ENCODE measurements at regions not wholly inside any gene's neighbourhood (a gene's known extent, or its start where the extent isn't known, plus 50 kb on each side); places are given as distances from the start of the nearest gene placed in this dataset.

DNA sequence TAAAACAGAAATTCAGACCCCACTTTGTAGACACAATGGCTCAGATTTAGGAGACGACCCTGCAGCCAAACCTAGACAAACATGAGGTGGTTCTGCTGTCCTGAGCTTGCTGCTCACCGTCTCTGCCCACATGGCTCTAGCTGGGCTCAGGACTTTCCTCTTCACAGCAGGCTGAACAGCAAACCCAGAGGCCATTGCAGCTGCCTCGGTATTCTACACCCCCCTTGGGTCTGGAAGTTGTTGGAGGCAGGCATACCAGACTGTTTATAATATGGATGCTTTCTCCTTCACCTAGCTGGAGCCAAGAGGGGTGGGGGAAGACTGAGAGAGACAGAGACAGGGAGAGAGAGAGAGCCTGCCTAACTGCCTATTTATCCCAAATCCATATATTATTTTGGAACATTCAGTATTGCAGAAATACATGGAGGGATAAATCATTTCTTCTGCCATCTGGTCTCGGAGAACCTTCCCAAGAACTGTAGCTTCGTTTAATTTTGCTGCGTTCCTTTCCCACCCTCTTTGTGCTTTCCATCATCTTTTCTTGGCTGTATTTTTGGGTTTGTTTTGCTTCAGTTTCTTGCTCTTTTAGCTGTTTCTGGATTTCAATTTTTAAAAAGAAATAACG, 628.2 kb upstream of the RBFOX1 start:
- 15% methylated on average over 7 of the region's 7 CpGs for WGBS (ENCODE audit: low lambda C conversion rate)
- FAIRE-seq (no peak), DNase-seq (ENCODE audit: low spot score) (no peak), ATAC-seq (no peak)
- Histone ChIP-seq H3K4me3 (replicated peaks in 1 of 3; ENCODE audit: insufficient read depth in 1 of 3, low read depth in 2 of 3, low read length in 3 of 3) (no peak overlapping the region), H3K4me2 (ENCODE audit: low read depth, low read length) (no peak overlapping the region), H3K27ac (ENCODE audit: extremely low read length, insufficient read depth, low read length) (no peak overlapping the region), H3K4me1 (ENCODE audit: insufficient read depth, low read length) (no peaks in the 10 kb centered on the region), H2AFZ (ENCODE audit: low read length) (no peak overlapping the region), H3K27me3 (ENCODE audit: control insufficient read depth in 1 of 2, insufficient read depth in 2 of 2, low read length in 2 of 2) (no peaks in the 10 kb centered on the region), H4K20me1 (ENCODE audit: insufficient read depth, low read length) (no peaks in the 10 kb centered on the region), H3K9ac (ENCODE audit: insufficient read depth, low read depth, low read length) (no peak overlapping the region), H3K79me2 (ENCODE audit: insufficient read depth, low read length) (no peaks in the 10 kb centered on the region), H3K36me3 (replicated peaks in 1 of 2; ENCODE audit: control insufficient read depth in 1 of 2, insufficient read depth in 2 of 2, low read length in 2 of 2) (no peaks in the 10 kb centered on the region), H3K9me3 (ENCODE audit: low read length) (no peaks in the 10 kb centered on the region)
- intact Hi-C loops (cut with micrococcal nuclease; ENCODE audit: unreplicated experiment), result no loop called here
- POLR2A ChIA-PET, result no interaction called here
- in situ Hi-C loops (cut with HindIII; ENCODE audit: extremely low pct_ligation_motif_present, low pct_unique_long_range_greater_than_20kb), result no loop called here
- TF ChIP-seq, protein P1, sequence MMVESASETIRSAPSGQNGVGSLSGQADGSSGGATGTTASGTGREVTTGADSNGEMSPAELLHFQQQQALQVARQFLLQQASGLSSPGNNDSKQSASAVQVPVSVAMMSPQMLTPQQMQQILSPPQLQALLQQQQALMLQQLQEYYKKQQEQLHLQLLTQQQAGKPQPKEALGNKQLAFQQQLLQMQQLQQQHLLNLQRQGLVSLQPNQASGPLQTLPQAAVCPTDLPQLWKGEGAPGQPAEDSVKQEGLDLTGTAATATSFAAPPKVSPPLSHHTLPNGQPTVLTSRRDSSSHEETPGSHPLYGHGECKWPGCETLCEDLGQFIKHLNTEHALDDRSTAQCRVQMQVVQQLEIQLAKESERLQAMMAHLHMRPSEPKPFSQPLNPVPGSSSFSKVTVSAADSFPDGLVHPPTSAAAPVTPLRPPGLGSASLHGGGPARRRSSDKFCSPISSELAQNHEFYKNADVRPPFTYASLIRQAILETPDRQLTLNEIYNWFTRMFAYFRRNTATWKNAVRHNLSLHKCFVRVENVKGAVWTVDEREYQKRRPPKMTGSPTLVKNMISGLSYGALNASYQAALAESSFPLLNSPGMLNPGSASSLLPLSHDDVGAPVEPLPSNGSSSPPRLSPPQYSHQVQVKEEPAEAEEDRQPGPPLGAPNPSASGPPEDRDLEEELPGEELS (CRISPR knock-in tag; IDR thresholded peaks at IDR 0.05), result no peak
- TF ChIP-seq TAF1 (CRISPR knock-in tag; IDR thresholded peaks at IDR 0.05) (no peak), PRMT3 (CRISPR knock-in tag; IDR thresholded peaks at IDR 0.05; ENCODE audit: borderline replicate concordance, low read depth) (no peak), IKZF4 (CRISPR knock-in tag; IDR thresholded peaks at IDR 0.05; ENCODE audit: borderline replicate concordance, low read depth, not compliant biosample characterization) (no peak), REL (CRISPR knock-in tag; conservative IDR thresholded peaks at IDR 0.05) (no peak), IKZF1 (IDR thresholded peaks at IDR 0.05) (no peak), MATR3 (CRISPR knock-in tag; IDR thresholded peaks at IDR 0.05) (no peak)
- TF ChIP-seq, protein P2, sequence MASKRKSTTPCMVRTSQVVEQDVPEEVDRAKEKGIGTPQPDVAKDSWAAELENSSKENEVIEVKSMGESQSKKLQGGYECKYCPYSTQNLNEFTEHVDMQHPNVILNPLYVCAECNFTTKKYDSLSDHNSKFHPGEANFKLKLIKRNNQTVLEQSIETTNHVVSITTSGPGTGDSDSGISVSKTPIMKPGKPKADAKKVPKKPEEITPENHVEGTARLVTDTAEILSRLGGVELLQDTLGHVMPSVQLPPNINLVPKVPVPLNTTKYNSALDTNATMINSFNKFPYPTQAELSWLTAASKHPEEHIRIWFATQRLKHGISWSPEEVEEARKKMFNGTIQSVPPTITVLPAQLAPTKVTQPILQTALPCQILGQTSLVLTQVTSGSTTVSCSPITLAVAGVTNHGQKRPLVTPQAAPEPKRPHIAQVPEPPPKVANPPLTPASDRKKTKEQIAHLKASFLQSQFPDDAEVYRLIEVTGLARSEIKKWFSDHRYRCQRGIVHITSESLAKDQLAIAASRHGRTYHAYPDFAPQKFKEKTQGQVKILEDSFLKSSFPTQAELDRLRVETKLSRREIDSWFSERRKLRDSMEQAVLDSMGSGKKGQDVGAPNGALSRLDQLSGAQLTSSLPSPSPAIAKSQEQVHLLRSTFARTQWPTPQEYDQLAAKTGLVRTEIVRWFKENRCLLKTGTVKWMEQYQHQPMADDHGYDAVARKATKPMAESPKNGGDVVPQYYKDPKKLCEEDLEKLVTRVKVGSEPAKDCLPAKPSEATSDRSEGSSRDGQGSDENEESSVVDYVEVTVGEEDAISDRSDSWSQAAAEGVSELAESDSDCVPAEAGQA (IDR thresholded peaks at IDR 0.05; ENCODE audit: low read depth), result no peak
- TF ChIP-seq, protein P2 (CRISPR knock-in tag; IDR thresholded peaks at IDR 0.05; ENCODE audit: borderline replicate concordance), result no peak
- BruUV-seq (replicated peaks), result no TSS peak
- CTCF ChIA-PET (ENCODE audit: low intra/inter-chr PET ratio, low total read pairs), result no interaction called here

Data from HepG2 (cell line).